WERI-Rb-1 (cell line): ENCODE measurements at regions not wholly inside any gene's neighbourhood (a gene's known extent, or its start where the extent isn't known, plus 50 kb on each side); places are given as distances from the start of the nearest gene placed in this dataset.

Experiments used
- DNase-seq: peaks from one replicate; pipeline ENCODE4 v3.0.0-alpha.2; 2020
- H3K27ac ChIP-seq: fragments of 250-450 bp; sonication (Bioruptor Pico); 2 replicates; pipeline ENCODE4 v1.5.1; 2020; ENCODE audit warnings: mild to moderate bottlenecking, moderate library complexity
- H3K27me3 ChIP-seq: fragments of 250-450 bp; sonication (Bioruptor Pico); 2 replicates; pipeline ENCODE4 v1.5.1; 2021; ENCODE audit warnings: mild to moderate bottlenecking, low read depth, moderate library complexity; ENCODE audit not compliant: insufficient read depth, severe bottlenecking
- H3K36me3 ChIP-seq: fragments of 250-450 bp; sonication (Bioruptor Pico); 2 replicates; pipeline ENCODE4 v1.5.1; 2020; ENCODE audit warnings: mild to moderate bottlenecking, moderate library complexity
- H3K4me3 ChIP-seq: 2 replicates; pipeline ENCODE4 v1.5.1; 2011; ENCODE audit warnings: low read depth, mild to moderate bottlenecking, control low read depth, low read length
- H3K9me3 ChIP-seq: fragments of 250-450 bp; sonication (Bioruptor Pico); 2 replicates; pipeline ENCODE4 v1.5.1; 2021; ENCODE audit warnings: mild to moderate bottlenecking, moderate library complexity; ENCODE audit not compliant: severe bottlenecking
- CTCF ChIP-seq: IDR thresholded peaks from 2 replicates; pipeline ENCODE4 v1.5.1; 2011; ENCODE audit warnings: low read depth, mild to moderate bottlenecking, control low read depth, inconsistent platforms, low read length

GRCh38 chr2:23149777-23150176 is 235.2 kb upstream of the KLHL29 start:
- H3K36me3 ChIP-seq, result no peaks in the 10 kb centered on the region
- H3K4me3 ChIP-seq, result no peak overlapping the region
- H3K27ac ChIP-seq, result no peak overlapping the region
- H3K27me3 ChIP-seq, result no peaks in the 10 kb centered on the region
- no peak for DNase-seq
- TF ChIP-seq CTCF, result no peak
- H3K9me3 ChIP-seq, result no peaks in the 10 kb centered on the region

GRCh38 chr2:23153484-23153883 is 231.5 kb upstream of the KLHL29 start:
- Histone ChIP-seq H3K9me3 (no peaks in the 10 kb centered on the region), H3K27ac (no peak overlapping the region), H3K36me3 (no peaks in the 10 kb centered on the region), H3K4me3 (no peak overlapping the region), H3K27me3 (no peaks in the 10 kb centered on the region)
- DNase-seq, result no peak
- no peak for TF ChIP-seq CTCF

GRCh38 chr2:23155022-23155421 is 230.0 kb upstream of the KLHL29 start:
- no peak overlapping the region for H3K4me3 ChIP-seq
- no peaks in the 10 kb centered on the region for H3K36me3 ChIP-seq
- no peak overlapping the region for H3K27ac ChIP-seq
- no peaks in the 10 kb centered on the region for H3K9me3 ChIP-seq
- DNase-seq, result no peak
- no peaks in the 10 kb centered on the region for H3K27me3 ChIP-seq
- TF ChIP-seq CTCF, result no peak

- Histone ChIP-seq H3K27me3 (no peaks in the 10 kb centered on the region), H3K36me3 (no peaks in the 10 kb centered on the region), H3K4me3 (no peak overlapping the region), H3K27ac (no peak overlapping the region), H3K9me3 (no peaks in the 10 kb centered on the region)
- no peak for TF ChIP-seq CTCF
- DNase-seq, result no peak
Observed at GRCh38 chr2:23157812-23158211, 227.2 kb upstream of the KLHL29 start.

GRCh38 chr2:23158306-23158705 is 226.7 kb upstream of the KLHL29 start:
- TF ChIP-seq CTCF, result no peak
- no peak overlapping the region for H3K4me3 ChIP-seq
- no peaks in the 10 kb centered on the region for H3K27me3 ChIP-seq
- H3K36me3 ChIP-seq, result no peaks in the 10 kb centered on the region
- no peaks in the 10 kb centered on the region for H3K9me3 ChIP-seq
- H3K27ac ChIP-seq, result no peak overlapping the region
- DNase-seq, result no peak

- Histone ChIP-seq H3K9me3 (no peaks in the 10 kb centered on the region), H3K4me3 (no peak overlapping the region), H3K27ac (no peak overlapping the region), H3K27me3 (no peaks in the 10 kb centered on the region), H3K36me3 (no peaks in the 10 kb centered on the region)
- DNase-seq, result no peak
- TF ChIP-seq CTCF, result no peak
Observed at GRCh38 chr2:23159746-23160405, 225.1 kb upstream of the KLHL29 start.
